Lower leg skin (tissue), 3 donors: ENCODE measurements at regions not wholly inside any gene's neighbourhood (a gene's known extent, or its start where the extent isn't known, plus 50 kb on each side); places are given as distances from the start of the nearest gene placed in this dataset.

Source experiments
- POLR2A ChIP-seq, 2 donors: fragments of 450-650 bp; IDR thresholded peaks; one replicate each; pipeline ENCODE4 v1.6.1; 2016 to 2017; ENCODE audit warnings: antibody characterized with exemption in 2 of 2, mild to moderate bottlenecking in 1 of 2, moderate library complexity in 1 of 2
- TF ChIP-seq, protein P1 (sequence below), 3 donors: fragments of 450-650 bp; IDR thresholded peaks; one replicate each; pipeline ENCODE4 v1.5.1; 2016; ENCODE audit warnings: antibody characterized with exemption in 3 of 3, mild to moderate bottlenecking in 3 of 3, moderate library complexity in 2 of 3

DNA sequence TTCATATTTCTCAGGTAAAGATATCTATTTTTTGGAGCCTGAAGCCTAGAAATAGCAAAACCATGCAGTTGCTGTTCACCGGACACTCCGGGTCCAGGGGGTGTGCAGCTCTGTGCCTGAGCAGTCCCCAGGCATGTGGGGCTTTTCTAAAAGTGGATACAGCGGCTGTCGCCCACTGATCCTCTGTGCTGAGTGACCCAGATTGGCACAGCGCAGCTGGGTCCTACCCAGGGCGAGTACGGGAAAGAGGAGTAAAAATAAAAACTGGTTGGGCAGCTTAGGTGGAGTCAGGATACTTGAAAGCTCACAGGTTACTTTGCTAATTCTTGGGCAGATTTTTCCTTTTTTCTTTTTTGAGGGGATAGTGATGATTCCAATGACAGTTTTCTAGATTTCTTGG lies 118.8 kb downstream of the UCHL1 start:
- TF ChIP-seq, protein P1, sequence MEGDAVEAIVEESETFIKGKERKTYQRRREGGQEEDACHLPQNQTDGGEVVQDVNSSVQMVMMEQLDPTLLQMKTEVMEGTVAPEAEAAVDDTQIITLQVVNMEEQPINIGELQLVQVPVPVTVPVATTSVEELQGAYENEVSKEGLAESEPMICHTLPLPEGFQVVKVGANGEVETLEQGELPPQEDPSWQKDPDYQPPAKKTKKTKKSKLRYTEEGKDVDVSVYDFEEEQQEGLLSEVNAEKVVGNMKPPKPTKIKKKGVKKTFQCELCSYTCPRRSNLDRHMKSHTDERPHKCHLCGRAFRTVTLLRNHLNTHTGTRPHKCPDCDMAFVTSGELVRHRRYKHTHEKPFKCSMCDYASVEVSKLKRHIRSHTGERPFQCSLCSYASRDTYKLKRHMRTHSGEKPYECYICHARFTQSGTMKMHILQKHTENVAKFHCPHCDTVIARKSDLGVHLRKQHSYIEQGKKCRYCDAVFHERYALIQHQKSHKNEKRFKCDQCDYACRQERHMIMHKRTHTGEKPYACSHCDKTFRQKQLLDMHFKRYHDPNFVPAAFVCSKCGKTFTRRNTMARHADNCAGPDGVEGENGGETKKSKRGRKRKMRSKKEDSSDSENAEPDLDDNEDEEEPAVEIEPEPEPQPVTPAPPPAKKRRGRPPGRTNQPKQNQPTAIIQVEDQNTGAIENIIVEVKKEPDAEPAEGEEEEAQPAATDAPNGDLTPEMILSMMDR (IDR thresholded peaks at IDR 0.05): no peak
- TF ChIP-seq POLR2A (IDR thresholded peaks at IDR 0.05): no peak
